GM23338 (cell line): ENCODE measurements at regions not wholly inside any gene's neighbourhood (a gene's known extent, or its start where the extent isn't known, plus 50 kb on each side); places are given as distances from the start of the nearest gene placed in this dataset.

Experiments
- ATAC-seq: fragments of 200-7000 bp; cut with Tn5 transposase; 3 replicates; pipeline ENCODE4 v1.9.1; 2020
- DNase-seq: peaks from one replicate; pipeline ENCODE4 v3.0.0-alpha.2; 2015; ENCODE audit warnings: low spot score
- H2AFZ ChIP-seq: fragments of 200-600 bp; sonication (generic); 2 replicates; pipeline ENCODE4 v1.8.0; 2016; ENCODE audit warnings: antibody characterized with exemption, mild to moderate bottlenecking, moderate library complexity
- H3F3A ChIP-seq: fragments of 200-600 bp; sonication (generic); replicated peaks from 2 replicates; pipeline ENCODE4 v1.8.0; 2017; ENCODE audit warnings: antibody characterized with exemption, mixed run types, low read depth
- H3K27ac ChIP-seq: fragments of 200-600 bp; sonication (generic); 2 replicates; pipeline ENCODE4 v1.6.1; 2016; ENCODE audit warnings: low read depth
- H3K27me3 ChIP-seq: fragments of 200-600 bp; sonication (generic); 2 replicates; pipeline ENCODE4 v1.8.0; 2016; ENCODE audit warnings: mild to moderate bottlenecking, mixed run types, moderate library complexity; ENCODE audit not compliant: insufficient read depth
- H3K36me3 ChIP-seq: fragments of 200-600 bp; sonication (generic); 2 replicates; pipeline ENCODE4 v1.8.0; 2016; ENCODE audit warnings: mild to moderate bottlenecking; ENCODE audit not compliant: insufficient read depth
- H3K4me1 ChIP-seq: fragments of 200-600 bp; sonication (generic); 2 replicates; pipeline ENCODE4 v1.8.0; 2016; ENCODE audit warnings: mild to moderate bottlenecking, moderate library complexity; ENCODE audit not compliant: insufficient read depth
- H3K4me2 ChIP-seq: fragments of 200-600 bp; sonication (generic); 2 replicates; pipeline ENCODE4 v1.7.1; 2017; ENCODE audit warnings: mixed run types
- H3K4me3 ChIP-seq: fragments of 200-600 bp; sonication (generic); 2 replicates; pipeline ENCODE4 v1.6.1; 2016; ENCODE audit warnings: mixed run types
- H3K79me2 ChIP-seq: fragments of 200-600 bp; sonication (generic); replicated peaks from 2 replicates; pipeline ENCODE4 v1.8.0; 2017; ENCODE audit warnings: mild to moderate bottlenecking; ENCODE audit not compliant: insufficient read depth
- H3K9me2 ChIP-seq: fragments of 200-600 bp; sonication (generic); 2 replicates; pipeline ENCODE4 v1.8.0; 2017; ENCODE audit not compliant: insufficient read depth
- H4K20me1 ChIP-seq: fragments of 200-600 bp; sonication (generic); replicated peaks from 2 replicates; pipeline ENCODE4 v1.8.0; 2017; ENCODE audit warnings: mild to moderate bottlenecking; ENCODE audit not compliant: insufficient read depth
- H3K27ac Mint-ChIP-seq: 2 replicates; pipeline ENCODE4 v1.8.0; 2020; ENCODE audit warnings: inconsistent platforms, mild to moderate bottlenecking, moderate library complexity, mixed read lengths
- H3K27me3 Mint-ChIP-seq: 3 replicates; pipeline ENCODE4 v1.8.0; 2022; ENCODE audit warnings: low read depth, mild to moderate bottlenecking, moderate library complexity, mixed read lengths, inconsistent platforms; ENCODE audit not compliant: insufficient read depth, poor library complexity
- H3K36me3 Mint-ChIP-seq: 3 replicates; pipeline ENCODE4 v1.8.0; 2021; ENCODE audit warnings: low read depth, mild to moderate bottlenecking, inconsistent platforms, moderate library complexity, mixed read lengths
- H3K4me1 Mint-ChIP-seq: 3 replicates; pipeline ENCODE4 v1.8.0; 2020; ENCODE audit warnings: mild to moderate bottlenecking, inconsistent platforms, mixed read lengths
- H3K4me3 Mint-ChIP-seq: 3 replicates; pipeline ENCODE4 v1.8.0; 2021; ENCODE audit warnings: moderate library complexity, mild to moderate bottlenecking, inconsistent platforms, mixed read lengths
- H3K9me3 Mint-ChIP-seq: 3 replicates; pipeline ENCODE4 v1.8.0; 2020; ENCODE audit warnings: moderate library complexity, mild to moderate bottlenecking, inconsistent platforms, mixed read lengths
- CTCF ChIP-seq, 2 experiments: fragments of 200-600 bp in 1 of 2; sonication (generic) in 1 of 2; conservative IDR thresholded peaks; 2 replicates each; pipeline versions ENCODE4 v1.5.1 to v1.6.1; 2016 to 2017; ENCODE audit warnings: antibody characterized with exemption in 2 of 2, low read depth in 2 of 2, mild to moderate bottlenecking in 2 of 2, moderate library complexity in 1 of 2
- EZH2 ChIP-seq: fragments of 200-600 bp; sonication (generic); IDR thresholded peaks from one replicate; pipeline ENCODE4 v1.8.0; 2017; ENCODE audit warnings: antibody characterized with exemption, mild to moderate bottlenecking, low read depth; ENCODE audit not compliant: unreplicated experiment
- JUNB ChIP-seq: IDR thresholded peaks from one replicate; pipeline ENCODE4 v1.6.1; 2016; ENCODE audit warnings: antibody characterized with exemption; ENCODE audit not compliant: unreplicated experiment
- POLR2AphosphoS5 ChIP-seq: IDR thresholded peaks from 2 replicates; pipeline ENCODE4 v1.6.1; 2016; ENCODE audit warnings: antibody characterized with exemption, low read depth
- REST ChIP-seq: IDR thresholded peaks from one replicate; pipeline ENCODE4 v1.6.1; 2018; ENCODE audit warnings: antibody characterized with exemption; ENCODE audit not compliant: unreplicated experiment
- STAT1 ChIP-seq: IDR thresholded peaks from one replicate; pipeline ENCODE4 v1.6.1; 2016; ENCODE audit warnings: antibody characterized with exemption; ENCODE audit not compliant: unreplicated experiment
- ZNF114 ChIP-seq: fragments of 250-450 bp; sonication (Bioruptor Pico); IDR thresholded peaks from 2 replicates; pipeline ENCODE4 v1.5.0; 2020; ENCODE audit warnings: mild to moderate bottlenecking, moderate library complexity
- ZNF331 ChIP-seq: fragments of 250-450 bp; sonication (Bioruptor Pico); IDR thresholded peaks from 2 replicates; pipeline ENCODE4 v1.5.0; 2020; ENCODE audit warnings: low read depth, mild to moderate bottlenecking, moderate library complexity

- H3F3A ChIP-seq, result no peaks in the 10 kb centered on the region
- H3K79me2 ChIP-seq, result no peaks in the 10 kb centered on the region
- H3K27ac ChIP-seq, result peak overlapping the region; percentile 79
- Mint-ChIP-seq H3K4me1 (peaks cover 22% of the 10 kb centered on the region), H3K9me3 (peaks cover 14% of the 10 kb centered on the region), H3K27me3 (peaks cover 3% of the 10 kb centered on the region), H3K27ac (peak overlapping the region; percentile 89), H3K4me3 (no peak overlapping the region), H3K36me3 (peaks cover 16% of the 10 kb centered on the region; the same call in 2 of the 3 replicates)
- no peaks in the 10 kb centered on the region; the same call in 1 of the 2 replicates for H3K36me3 ChIP-seq
- H3K4me1 ChIP-seq, result peaks cover 12% of the 10 kb centered on the region
- H4K20me1 ChIP-seq, result no peaks in the 10 kb centered on the region
- no peak for TF ChIP-seq POLR2AphosphoS5
- no peak for TF ChIP-seq ZNF114 (CRISPR knock-in tag)
- H3K4me3 ChIP-seq, result no peak overlapping the region
- H3K4me2 ChIP-seq, result peak overlapping the region; percentile 33; the same call in 1 of the 2 replicates
- peak; percentile 92 for ATAC-seq
- no peaks in the 10 kb centered on the region for H3K27me3 ChIP-seq
- H3K9me2 ChIP-seq, result no peaks in the 10 kb centered on the region
- DNase-seq, result peak; percentile 51
- H2AFZ ChIP-seq, result peak overlapping the region; percentile 60; the same call in 1 of the 2 replicates
Observed at GRCh38 chr2:149800624-149801542, 213.3 kb upstream of the MMADHC start.

GRCh38 chr2:149799013-149799705, 211.6 kb upstream of the MMADHC start:
- H3K9me2 ChIP-seq, result no peaks in the 10 kb centered on the region
- Mint-ChIP-seq H3K27me3 (peaks cover 3% of the 10 kb centered on the region), H3K4me3 (no peak overlapping the region), H3K27ac (no peak overlapping the region), H3K36me3 (peaks cover 21% of the 10 kb centered on the region; the same call in 2 of the 3 replicates), H3K9me3 (peaks cover 21% of the 10 kb centered on the region), H3K4me1 (peaks cover 22% of the 10 kb centered on the region)
- no peak overlapping the region for H3K4me3 ChIP-seq
- ATAC-seq, result no peak
- no peak overlapping the region for H3K27ac ChIP-seq
- TF ChIP-seq CTCF (conservative IDR thresholded peaks at IDR 0.05; ENCODE audit: low read depth in 2 of 2) (peak in 1 of 2 experiments; percentile 44; a peak in 3 of 4 replicates), ZNF331 (CRISPR knock-in tag) (no peak), JUNB (no peak), POLR2AphosphoS5 (no peak)
- H3K27me3 ChIP-seq, result no peaks in the 10 kb centered on the region
- H4K20me1 ChIP-seq, result no peaks in the 10 kb centered on the region
- peak; percentile 6 for DNase-seq
- no peak overlapping the region for H2AFZ ChIP-seq
- H3F3A ChIP-seq, result no peaks in the 10 kb centered on the region
- no peak overlapping the region for H3K4me2 ChIP-seq
- H3K4me1 ChIP-seq, result peaks cover 7% of the 10 kb centered on the region
- no peaks in the 10 kb centered on the region; the same call in 1 of the 2 replicates for H3K36me3 ChIP-seq
- no peaks in the 10 kb centered on the region for H3K79me2 ChIP-seq

- H3K36me3 Mint-ChIP-seq, result peaks cover 21% of the 10 kb centered on the region; the same call in 2 of the 3 replicates
- peaks cover 2% of the 10 kb centered on the region for H3K27me3 Mint-ChIP-seq
- Histone ChIP-seq H3K27ac (no peak overlapping the region), H2AFZ (no peak overlapping the region), H3K27me3 (no peaks in the 10 kb centered on the region), H3K4me2 (no peak overlapping the region), H3K36me3 (no peaks in the 10 kb centered on the region; the same call in 1 of the 2 replicates), H3F3A (no peaks in the 10 kb centered on the region), H3K4me1 (peaks cover 7% of the 10 kb centered on the region), H3K79me2 (no peaks in the 10 kb centered on the region), H3K4me3 (no peak overlapping the region), H3K9me2 (no peaks in the 10 kb centered on the region), H4K20me1 (no peaks in the 10 kb centered on the region)
- ATAC-seq (no peak), DNase-seq (no peak)
- H3K4me3 Mint-ChIP-seq, result no peak overlapping the region
- peaks cover 21% of the 10 kb centered on the region for H3K9me3 Mint-ChIP-seq
- H3K27ac Mint-ChIP-seq, result no peak overlapping the region
- H3K4me1 Mint-ChIP-seq, result peaks cover 22% of the 10 kb centered on the region
- TF ChIP-seq REST (no peak), ZNF114 (CRISPR knock-in tag) (no peak), CTCF (conservative IDR thresholded peaks at IDR 0.05; ENCODE audit: low read depth in 2 of 2) (no peak), STAT1 (no peak), JUNB (no peak), EZH2 (no peak)
Observed at GRCh38 chr2:149797030-149797429, 209.5 kb upstream of the MMADHC start.
